Duodenal mucosa (tissue), 2 donors: ENCODE measurements at regions not wholly inside any gene's neighbourhood (a gene's known extent, or its start where the extent isn't known, plus 50 kb on each side); places are given as distances from the start of the nearest gene placed in this dataset.

Experiments
- H3K27ac ChIP-seq: one replicate; pipeline ENCODE4 v1.7.0; 2013; ENCODE audit warnings: low read depth, low read length
- H3K27me3 ChIP-seq, 2 donors: one replicate each; pipeline ENCODE4 v1.7.0; 2013; ENCODE audit warnings: low read length in 2 of 2, control low read depth in 1 of 2; ENCODE audit not compliant: insufficient read depth in 2 of 2, control insufficient read depth in 1 of 2
- H3K36me3 ChIP-seq, 2 donors: one replicate each; pipeline ENCODE4 v1.7.0; 2013; ENCODE audit warnings: low read length in 2 of 2, control low read depth in 1 of 2; ENCODE audit not compliant: insufficient read depth in 2 of 2, control insufficient read depth in 1 of 2
- H3K4me1 ChIP-seq, 2 donors: one replicate each; pipeline ENCODE4 v1.7.0; 2013; ENCODE audit warnings: low read length in 2 of 2, control low read depth in 1 of 2; ENCODE audit not compliant: insufficient read depth in 2 of 2, control insufficient read depth in 1 of 2
- H3K4me3 ChIP-seq, 2 donors: one replicate each; pipeline ENCODE4 v1.7.0; 2013; ENCODE audit warnings: low read length in 2 of 2, low read depth in 1 of 2
- H3K9ac ChIP-seq, 2 donors: one replicate each; pipeline ENCODE4 v1.7.0; 2013; ENCODE audit warnings: low read length in 2 of 2, low read depth in 1 of 2
- H3K9me3 ChIP-seq, 2 donors: one replicate each; pipeline ENCODE4 v1.7.0; 2013; ENCODE audit warnings: low read length in 2 of 2, control low read depth in 1 of 2; ENCODE audit not compliant: control insufficient read depth in 1 of 2

DNA sequence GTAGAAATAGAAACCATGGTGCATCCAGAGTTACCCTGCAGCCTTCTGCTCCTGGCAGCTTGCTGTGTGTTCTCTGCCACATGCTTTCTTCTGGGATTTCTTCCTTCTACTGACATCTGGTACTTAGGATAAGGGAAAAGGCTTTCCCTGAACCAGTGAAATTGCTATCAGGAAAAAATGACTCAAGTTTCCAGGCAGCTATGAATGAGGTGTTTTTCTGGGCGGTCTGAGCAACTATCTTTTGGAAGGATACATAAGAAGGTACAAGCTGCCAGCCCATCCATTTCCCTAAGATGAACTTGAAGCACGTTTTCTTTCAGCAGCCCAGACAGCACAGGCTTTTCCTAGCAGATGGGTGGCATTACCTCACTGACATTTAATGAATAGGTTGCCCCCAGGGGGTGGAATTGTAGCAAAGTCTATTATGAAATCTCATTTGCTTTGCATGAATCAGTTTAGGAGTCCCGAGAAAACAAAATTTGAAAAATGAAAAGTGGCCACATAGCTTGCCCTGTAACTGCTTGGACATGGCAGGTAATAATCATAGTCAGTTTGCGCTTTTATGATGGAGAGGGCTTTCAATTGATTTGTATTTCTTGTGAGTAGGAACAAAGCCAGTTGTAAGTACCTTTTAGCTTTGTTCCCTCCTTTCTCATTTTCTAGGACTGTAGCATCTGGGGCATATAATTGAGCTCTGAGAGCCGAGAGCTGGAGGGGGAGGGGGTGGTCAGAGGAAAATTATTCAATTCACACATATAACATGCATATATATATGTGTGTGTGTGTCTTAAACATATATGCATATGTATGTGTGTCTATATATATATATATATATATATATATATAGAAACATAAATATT lies 108.5 kb downstream of the C9orf152 start:
- no peaks in the 10 kb centered on the region for H3K9me3 ChIP-seq
- peaks cover 11 to 14% of the 10 kb centered on the region in 2 donors for H3K4me1 ChIP-seq
- H3K27me3 ChIP-seq = no peaks in the 10 kb centered on the region
- no peak overlapping the region for H3K9ac ChIP-seq
- H3K4me3 ChIP-seq = no peak overlapping the region
- H3K36me3 ChIP-seq = no peaks in the 10 kb centered on the region
- H3K27ac ChIP-seq = no peak overlapping the region

DNA sequence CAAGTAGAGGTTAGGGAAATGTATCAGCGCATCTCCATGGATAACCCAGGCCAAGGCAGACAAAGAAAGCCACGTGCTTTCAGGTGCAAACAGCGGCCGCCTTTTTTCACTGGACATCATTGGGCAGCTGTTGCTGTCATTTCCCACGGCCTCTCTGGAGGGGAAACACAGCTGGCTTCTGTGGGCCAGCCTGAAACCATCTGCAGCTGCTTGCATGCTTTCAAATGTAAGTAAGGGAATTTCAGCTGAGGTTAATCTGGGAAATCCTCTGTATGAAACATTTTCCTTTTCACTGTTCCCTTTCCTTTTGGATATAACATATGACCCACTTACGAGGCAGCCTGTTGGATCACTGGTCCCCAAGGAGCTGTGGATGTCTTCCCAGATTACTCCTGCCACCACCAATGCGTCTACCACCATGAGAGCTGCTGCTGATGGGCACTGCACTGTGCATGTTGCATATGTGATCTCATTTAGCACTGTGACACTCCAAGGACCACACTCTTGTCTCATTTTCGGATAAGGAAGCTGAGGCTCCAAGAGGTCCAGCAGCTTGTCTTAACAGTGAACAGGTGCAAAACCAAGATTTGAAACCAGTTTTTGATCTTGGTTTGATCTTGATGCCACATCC lies 106.3 kb downstream of the C9orf152 start:
- no peak overlapping the region for H3K9ac ChIP-seq
- H3K36me3 ChIP-seq = no peaks in the 10 kb centered on the region
- H3K4me1 ChIP-seq = peaks cover 11 to 14% of the 10 kb centered on the region in 2 donors
- no peaks in the 10 kb centered on the region for H3K9me3 ChIP-seq
- H3K4me3 ChIP-seq = no peak overlapping the region
- no peaks in the 10 kb centered on the region for H3K27me3 ChIP-seq
- H3K27ac ChIP-seq = no peak overlapping the region

DNA sequence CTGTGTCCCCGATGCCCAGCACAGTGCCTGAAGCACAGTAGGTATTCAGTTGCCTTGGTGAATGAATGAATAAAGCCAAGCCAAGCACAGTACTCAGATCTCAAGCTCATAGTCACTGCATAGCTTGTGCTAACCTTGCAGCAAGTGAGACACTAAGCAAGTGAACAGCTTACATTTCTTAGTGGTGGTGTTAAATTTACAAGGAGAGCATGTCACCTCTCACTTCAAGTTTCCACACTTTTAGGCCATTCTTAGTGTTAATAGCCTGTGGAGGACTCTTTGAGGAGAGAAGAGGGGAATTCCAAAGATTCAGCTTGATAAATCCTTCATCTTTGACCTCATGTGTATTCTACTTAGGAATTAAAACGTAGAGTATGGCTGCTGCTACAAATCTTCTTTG lies 104.7 kb downstream of the C9orf152 start:
- no peaks in the 10 kb centered on the region for H3K9me3 ChIP-seq
- peaks cover 13 to 14% of the 10 kb centered on the region in 2 donors for H3K4me1 ChIP-seq
- H3K36me3 ChIP-seq = no peaks in the 10 kb centered on the region
- H3K27me3 ChIP-seq = no peaks in the 10 kb centered on the region
- no peak overlapping the region for H3K27ac ChIP-seq
- H3K4me3 ChIP-seq = no peak overlapping the region
- H3K9ac ChIP-seq = no peak overlapping the region

DNA sequence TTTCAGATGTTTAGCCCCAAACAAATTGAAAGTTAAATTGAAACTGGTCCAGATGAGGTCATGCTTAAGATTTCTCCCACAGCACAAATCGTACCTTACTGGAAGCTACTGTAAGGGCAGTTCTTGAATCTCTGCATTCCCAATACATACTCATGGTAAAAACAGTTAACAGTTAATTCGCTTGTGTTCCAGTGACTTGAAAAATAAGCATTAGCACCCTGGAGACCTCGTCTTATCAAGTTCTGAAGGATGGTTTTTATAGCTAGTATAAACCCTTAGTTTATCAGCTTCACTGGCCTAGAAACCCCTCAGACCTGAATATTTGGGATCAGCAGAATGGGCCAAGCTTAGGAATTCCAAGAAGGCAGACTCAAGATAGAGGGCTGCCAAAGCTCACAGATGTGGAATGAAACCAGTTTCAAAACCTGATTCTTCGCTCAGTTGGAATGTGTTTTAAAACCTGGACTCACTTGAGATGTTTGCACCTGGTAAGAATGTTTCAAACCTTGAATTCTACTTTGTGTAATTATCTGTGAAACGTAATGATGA lies 103.6 kb downstream of the C9orf152 start:
- Histone ChIP-seq H3K9me3 (no peaks in the 10 kb centered on the region), H3K4me1 (peaks cover 13 to 14% of the 10 kb centered on the region in 2 donors), H3K27ac (no peak overlapping the region), H3K9ac (no peak overlapping the region), H3K36me3 (no peaks in the 10 kb centered on the region), H3K4me3 (no peak overlapping the region), H3K27me3 (no peaks in the 10 kb centered on the region)

DNA sequence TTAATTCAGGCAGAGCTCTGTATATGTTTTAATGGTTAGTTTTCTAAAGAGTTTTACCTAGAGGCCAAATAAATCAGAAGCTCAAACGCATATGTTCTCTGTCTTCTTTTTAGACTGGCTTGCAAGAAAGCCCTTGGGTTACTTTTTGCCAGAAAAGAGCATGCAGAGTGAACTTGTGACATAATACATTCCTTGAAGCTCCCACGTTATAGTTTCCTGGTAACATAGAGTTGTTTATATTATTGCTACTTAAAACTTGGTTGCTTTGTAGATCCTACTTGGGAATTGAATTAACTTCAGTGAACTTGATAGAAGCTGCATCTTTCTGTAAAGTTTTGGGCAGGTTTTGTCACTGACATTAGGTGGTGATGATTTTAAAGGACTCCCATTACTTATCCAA lies 102.9 kb downstream of the C9orf152 start:
- no peak overlapping the region for H3K4me3 ChIP-seq
- no peaks in the 10 kb centered on the region for H3K9me3 ChIP-seq
- no peak overlapping the region for H3K9ac ChIP-seq
- H3K36me3 ChIP-seq = no peaks in the 10 kb centered on the region
- no peak overlapping the region for H3K27ac ChIP-seq
- no peaks in the 10 kb centered on the region for H3K27me3 ChIP-seq
- H3K4me1 ChIP-seq = peaks cover 13 to 14% of the 10 kb centered on the region in 2 donors

DNA sequence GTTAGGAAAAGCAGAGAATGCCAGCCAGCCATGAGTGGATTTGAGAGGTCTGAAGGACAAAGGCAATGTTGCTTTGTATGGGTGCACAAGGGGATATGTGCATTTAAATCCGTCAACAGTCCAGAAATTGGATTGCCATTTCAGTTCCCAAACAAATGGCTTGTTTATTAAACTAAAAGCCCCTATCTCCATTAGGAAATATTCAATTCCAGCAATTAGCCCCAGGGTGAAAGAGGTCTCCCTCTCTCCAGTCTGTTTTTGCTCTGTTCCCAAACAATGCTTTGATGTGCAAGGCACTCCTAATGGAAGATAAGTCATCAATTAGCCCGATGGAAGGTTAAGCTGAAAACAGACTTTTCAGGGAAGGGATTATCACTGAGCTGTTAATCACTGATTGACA lies 101.3 kb downstream of the C9orf152 start:
- Histone ChIP-seq H3K4me1 (peaks cover 13% of the 10 kb centered on the region in 2 donors), H3K4me3 (no peak overlapping the region), H3K36me3 (no peaks in the 10 kb centered on the region), H3K9ac (no peak overlapping the region), H3K27ac (no peak overlapping the region), H3K27me3 (no peaks in the 10 kb centered on the region), H3K9me3 (no peaks in the 10 kb centered on the region)

DNA sequence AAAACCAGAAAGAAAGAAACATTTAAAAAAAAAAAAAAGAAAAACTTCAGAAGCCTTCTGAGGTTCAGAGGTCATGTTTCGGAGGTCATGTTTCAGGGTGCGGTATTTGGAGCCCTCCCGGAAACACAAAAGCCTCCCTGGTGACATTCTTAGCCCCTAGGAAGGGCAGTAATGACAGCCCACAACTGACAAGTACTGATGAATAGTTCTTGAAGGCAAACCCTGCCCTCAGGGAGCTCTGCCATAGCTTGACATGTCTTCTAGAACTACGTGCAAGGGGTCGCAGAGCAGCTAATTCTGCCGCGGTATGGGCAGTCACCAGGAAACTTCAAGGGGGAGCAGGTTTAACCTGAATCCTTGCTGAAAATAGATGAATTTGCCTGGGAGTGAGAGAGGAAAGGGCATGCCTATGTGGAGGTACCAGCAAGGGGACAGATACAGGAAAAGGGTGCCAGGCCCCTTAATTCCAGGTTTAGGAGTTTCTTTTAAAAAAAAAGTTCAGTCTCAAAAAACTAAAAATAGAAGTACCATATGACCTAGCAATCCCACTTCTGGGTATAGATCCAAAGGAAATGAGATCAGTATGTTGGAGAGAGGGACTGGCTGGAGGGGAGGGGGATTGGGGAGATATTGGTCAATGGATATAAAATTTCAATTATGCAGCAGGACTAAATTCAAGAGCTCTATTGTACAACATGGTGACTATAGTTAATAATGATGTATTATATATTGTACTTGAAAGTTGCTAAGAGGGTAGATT lies 98.4 kb downstream of the C9orf152 start:
- H3K4me3 ChIP-seq = no peak overlapping the region
- peaks cover 0 to 9% of the 10 kb centered on the region in 2 donors for H3K4me1 ChIP-seq
- no peak overlapping the region for H3K9ac ChIP-seq
- H3K27ac ChIP-seq = no peak overlapping the region
- H3K27me3 ChIP-seq = no peaks in the 10 kb centered on the region
- no peaks in the 10 kb centered on the region for H3K36me3 ChIP-seq
- no peaks in the 10 kb centered on the region for H3K9me3 ChIP-seq

DNA sequence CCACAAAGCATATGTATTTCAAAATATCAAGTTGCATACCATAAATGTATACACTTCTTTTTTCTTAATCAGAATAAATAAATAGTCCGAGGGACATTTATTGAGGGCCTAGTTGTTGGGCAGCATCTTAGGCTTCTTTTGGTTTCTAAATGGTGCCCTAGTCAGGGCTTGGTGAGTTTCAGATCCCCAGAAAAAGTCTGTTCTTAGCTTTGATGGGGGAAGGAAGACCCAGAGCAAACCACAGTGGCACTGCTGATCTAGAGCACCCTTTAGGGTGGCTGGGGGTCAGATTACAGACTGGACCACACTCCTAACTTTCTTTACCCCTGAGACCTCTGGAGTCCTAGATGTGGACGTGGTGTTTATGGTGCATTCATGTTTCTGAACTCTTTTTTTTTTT lies 97.8 kb downstream of the C9orf152 start:
- H3K27me3 ChIP-seq = no peaks in the 10 kb centered on the region
- no peak overlapping the region for H3K9ac ChIP-seq
- no peaks in the 10 kb centered on the region for H3K36me3 ChIP-seq
- H3K4me1 ChIP-seq = peaks cover 0 to 13% of the 10 kb centered on the region in 2 donors
- no peak overlapping the region for H3K4me3 ChIP-seq
- H3K27ac ChIP-seq = no peak overlapping the region
- H3K9me3 ChIP-seq = no peaks in the 10 kb centered on the region

DNA sequence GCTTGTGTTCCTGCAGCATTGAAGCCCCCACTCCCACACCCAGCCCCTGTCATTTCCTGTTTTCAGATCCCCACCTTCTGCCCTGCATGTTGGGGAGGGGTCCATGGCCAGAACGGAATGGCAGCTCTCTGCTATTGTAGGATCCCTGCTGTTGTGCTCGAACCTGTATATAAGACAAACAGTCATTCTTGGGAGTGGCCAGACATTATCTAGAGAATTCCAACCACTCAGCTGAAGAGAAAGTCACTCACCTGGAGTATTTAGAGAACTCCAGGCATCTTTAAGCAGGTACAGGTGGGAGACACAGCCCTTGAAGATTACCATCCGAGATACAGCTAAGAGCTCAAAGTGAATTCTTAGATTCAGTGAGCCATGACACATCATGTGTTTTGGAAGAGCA lies 96.1 kb downstream of the C9orf152 start:
- peaks cover 3 to 8% of the 10 kb centered on the region in 2 donors for H3K4me1 ChIP-seq
- H3K27me3 ChIP-seq = no peaks in the 10 kb centered on the region

DNA sequence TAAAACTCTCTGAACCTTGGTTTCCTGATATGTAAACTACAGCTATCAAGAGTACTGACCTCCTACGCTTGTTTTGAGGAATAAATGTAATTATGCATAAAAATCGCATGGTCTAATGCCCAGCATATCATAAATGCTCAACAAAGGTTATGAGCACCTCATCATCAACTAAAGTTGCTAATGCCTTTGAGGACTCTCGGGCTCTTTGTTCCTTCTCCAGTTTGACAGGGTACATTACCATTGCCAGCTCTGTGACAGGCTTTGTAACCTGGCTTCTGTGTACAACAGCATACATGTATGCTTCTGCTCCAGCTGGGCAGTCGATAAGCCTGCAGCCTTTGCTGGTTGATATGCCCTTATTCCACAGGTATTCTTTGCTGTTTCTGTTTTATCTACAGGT lies 95.2 kb downstream of the C9orf152 start:
- Histone ChIP-seq H3K9me3 (no peaks in the 10 kb centered on the region), H3K4me1 (peaks cover 3 to 8% of the 10 kb centered on the region in 2 donors)

More for the DNA sequence above, 96.1 kb downstream of the C9orf152 start:
- no peaks in the 10 kb centered on the region for H3K9me3 ChIP-seq
- no peak overlapping the region for H3K27ac ChIP-seq
- no peak overlapping the region for H3K9ac ChIP-seq
- no peaks in the 10 kb centered on the region for H3K36me3 ChIP-seq
- H3K4me3 ChIP-seq = no peak overlapping the region

More for the DNA sequence above, 95.2 kb downstream of the C9orf152 start:
- no peak overlapping the region for H3K9ac ChIP-seq
- H3K27ac ChIP-seq = no peak overlapping the region
- H3K4me3 ChIP-seq = no peak overlapping the region
- H3K27me3 ChIP-seq = no peaks in the 10 kb centered on the region
- H3K36me3 ChIP-seq = no peaks in the 10 kb centered on the region
